BLaER1 (cell line): ENCODE measurements at regions not wholly inside any gene's neighbourhood (a gene's known extent, or its start where the extent isn't known, plus 50 kb on each side); places are given as distances from the start of the nearest gene placed in this dataset.

ENCODE experiments used
- H3K27ac ChIP-seq: shearing (Covaris generic); formaldehyde crosslinking; 2 replicates; pipeline ENCODE4 v1.8.1; 2022
- H3K27me3 ChIP-seq: shearing (Covaris generic); formaldehyde crosslinking; 2 replicates; pipeline ENCODE4 v1.8.1; 2022
- H3K36me3 ChIP-seq: shearing (Covaris generic); formaldehyde crosslinking; 2 replicates; pipeline ENCODE4 v1.8.1; 2022
- H3K4me1 ChIP-seq: shearing (Covaris generic); formaldehyde crosslinking; 2 replicates; pipeline ENCODE4 v1.8.1; 2022
- H3K4me2 ChIP-seq: shearing (Covaris generic); formaldehyde crosslinking; 2 replicates; pipeline ENCODE4 v1.8.1; 2022
- H3K4me3 ChIP-seq: shearing (Covaris generic); formaldehyde crosslinking; 2 replicates; pipeline ENCODE4 v1.8.1; 2022
- H3K9ac ChIP-seq: shearing (Covaris generic); formaldehyde crosslinking; 2 replicates; pipeline ENCODE4 v1.8.1; 2022
- H3K9me3 ChIP-seq: shearing (Covaris generic); formaldehyde crosslinking; 2 replicates; pipeline ENCODE4 v1.8.1; 2022
- H4K20me1 ChIP-seq: shearing (Covaris generic); formaldehyde crosslinking; 2 replicates; pipeline ENCODE4 v1.8.1; 2022
- Cebpa-rat ChIP-seq: shearing (Covaris generic); IDR thresholded peaks from 2 replicates; pipeline ENCODE4 v1.8.1; 2022

DNA sequence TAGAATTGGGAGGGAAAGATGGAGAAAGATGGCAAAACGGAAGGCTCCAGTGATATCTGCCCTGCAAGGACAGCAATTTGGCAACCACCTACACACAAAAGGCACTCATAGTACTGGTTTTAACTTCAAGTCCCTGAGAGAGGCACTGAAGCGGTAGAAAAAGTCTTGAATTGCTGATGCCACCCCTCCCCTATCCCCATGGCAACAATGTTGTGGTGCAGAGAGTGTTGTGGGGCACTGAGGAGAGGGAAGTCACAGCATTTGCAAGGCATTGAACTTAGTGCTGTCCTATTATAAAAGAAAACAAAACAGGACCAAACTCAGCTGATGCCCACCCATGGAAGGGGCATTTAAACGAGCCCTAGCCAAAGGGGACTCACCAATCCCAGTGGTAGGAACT lies 343.7 kb downstream of the HAO1 start:
- no peaks in the 10 kb centered on the region for H4K20me1 ChIP-seq
- H3K36me3 ChIP-seq, result no peaks in the 10 kb centered on the region
- no peak overlapping the region for H3K27ac ChIP-seq
- H3K9ac ChIP-seq, result no peak overlapping the region
- peaks cover 21% of the 10 kb centered on the region for H3K4me1 ChIP-seq
- H3K4me2 ChIP-seq, result peak overlapping the region; percentile 57
- H3K4me3 ChIP-seq, result no peak overlapping the region
- no peaks in the 10 kb centered on the region for H3K27me3 ChIP-seq
- H3K9me3 ChIP-seq, result peaks cover 10% of the 10 kb centered on the region
- no peak for TF ChIP-seq Cebpa-rat

DNA sequence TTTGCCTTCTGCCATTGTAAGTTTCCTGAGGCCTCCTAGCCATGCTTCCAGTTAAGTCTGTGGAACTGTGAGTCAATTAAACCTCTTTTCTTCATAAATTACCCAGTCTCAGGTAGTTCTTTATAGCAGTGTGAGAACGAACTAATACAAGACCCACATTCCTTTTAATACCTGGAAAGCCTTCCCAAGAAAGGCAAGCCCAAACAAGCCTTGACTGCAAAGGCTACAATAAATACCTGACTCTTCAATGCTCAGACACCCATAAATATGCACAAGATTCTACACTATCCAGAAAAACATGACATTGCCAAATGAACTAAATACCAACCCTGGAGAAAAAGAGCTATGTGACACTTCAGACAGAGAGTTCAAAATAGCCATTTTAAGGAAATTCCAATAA lies 338.8 kb downstream of the HAO1 start:
- Histone ChIP-seq H4K20me1 (no peaks in the 10 kb centered on the region), H3K4me2 (no peak overlapping the region), H3K27ac (no peak overlapping the region), H3K36me3 (no peaks in the 10 kb centered on the region), H3K27me3 (no peaks in the 10 kb centered on the region), H3K4me3 (no peak overlapping the region), H3K9me3 (no peaks in the 10 kb centered on the region), H3K9ac (no peak overlapping the region), H3K4me1 (peaks cover 20% of the 10 kb centered on the region)
- no peak for TF ChIP-seq Cebpa-rat

- no peak overlapping the region for H3K4me3 ChIP-seq
- H3K4me1 ChIP-seq, result no peaks in the 10 kb centered on the region
- H3K4me2 ChIP-seq, result no peak overlapping the region
- no peaks in the 10 kb centered on the region for H3K27me3 ChIP-seq
- no peak overlapping the region for H3K27ac ChIP-seq
- no peaks in the 10 kb centered on the region for H4K20me1 ChIP-seq
- no peak for TF ChIP-seq Cebpa-rat
- H3K36me3 ChIP-seq, result no peaks in the 10 kb centered on the region
- H3K9ac ChIP-seq, result no peak overlapping the region
- no peaks in the 10 kb centered on the region for H3K9me3 ChIP-seq
Measured at GRCh38 chr20:7606941-7607340, 333.3 kb downstream of the HAO1 start.

GRCh38 chr20:7608250-7608649 lies 332.0 kb downstream of the HAO1 start:
- no peak for TF ChIP-seq Cebpa-rat
- H3K4me3 ChIP-seq, result no peak overlapping the region
- no peaks in the 10 kb centered on the region for H3K36me3 ChIP-seq
- no peak overlapping the region for H3K27ac ChIP-seq
- no peaks in the 10 kb centered on the region for H3K4me1 ChIP-seq
- no peaks in the 10 kb centered on the region for H3K27me3 ChIP-seq
- H3K9ac ChIP-seq, result no peak overlapping the region
- no peak overlapping the region for H3K4me2 ChIP-seq
- no peaks in the 10 kb centered on the region for H3K9me3 ChIP-seq
- H4K20me1 ChIP-seq, result no peaks in the 10 kb centered on the region

DNA sequence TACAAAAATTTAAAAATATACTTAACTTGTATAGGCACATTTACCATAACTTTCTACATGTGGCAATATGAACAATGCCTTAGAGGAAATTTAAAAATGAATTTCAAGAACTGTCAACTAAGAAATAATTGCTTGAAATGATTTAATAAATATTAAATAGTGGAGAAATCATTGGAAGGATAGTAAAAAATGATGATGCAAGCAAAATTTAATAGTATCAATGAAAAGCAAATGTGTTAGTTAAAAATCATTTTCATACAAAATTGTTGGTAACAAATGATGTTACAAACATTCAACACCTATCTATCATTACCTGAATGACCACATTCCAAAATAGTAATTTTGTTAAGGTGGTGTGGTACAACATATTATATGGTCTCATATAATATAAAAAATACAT lies 331.0 kb downstream of the HAO1 start:
- H3K36me3 ChIP-seq, result no peaks in the 10 kb centered on the region
- no peaks in the 10 kb centered on the region for H4K20me1 ChIP-seq
- no peak overlapping the region for H3K4me3 ChIP-seq
- no peak overlapping the region for H3K4me2 ChIP-seq
- no peaks in the 10 kb centered on the region for H3K9me3 ChIP-seq
- H3K4me1 ChIP-seq, result no peaks in the 10 kb centered on the region
- H3K27me3 ChIP-seq, result no peaks in the 10 kb centered on the region
- no peak overlapping the region for H3K9ac ChIP-seq
- TF ChIP-seq Cebpa-rat, result no peak
- H3K27ac ChIP-seq, result no peak overlapping the region

DNA sequence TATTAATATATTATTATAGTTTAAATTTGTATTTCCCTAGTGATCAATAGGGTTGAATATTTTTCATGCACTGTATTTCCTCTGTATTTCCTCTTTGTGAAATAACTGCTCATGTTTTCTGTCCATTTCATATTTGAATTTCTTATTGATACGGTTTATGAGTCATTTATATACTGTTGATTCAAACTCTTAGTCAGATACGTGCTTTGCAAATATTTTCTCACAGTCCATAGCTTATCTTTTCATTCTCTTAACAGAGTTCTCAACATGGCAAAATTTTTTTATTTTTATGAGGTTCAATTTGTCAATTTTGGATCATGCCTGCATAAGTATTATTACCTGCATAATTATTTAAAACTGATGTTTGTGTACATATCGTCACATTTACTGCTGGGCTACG lies 329.6 kb downstream of the HAO1 start:
- H3K4me1 ChIP-seq, result no peaks in the 10 kb centered on the region
- no peaks in the 10 kb centered on the region for H4K20me1 ChIP-seq
- no peak for TF ChIP-seq Cebpa-rat
- H3K9ac ChIP-seq, result no peak overlapping the region
- H3K9me3 ChIP-seq, result no peaks in the 10 kb centered on the region
- no peak overlapping the region for H3K27ac ChIP-seq
- no peak overlapping the region for H3K4me2 ChIP-seq
- H3K27me3 ChIP-seq, result no peaks in the 10 kb centered on the region
- H3K36me3 ChIP-seq, result no peaks in the 10 kb centered on the region
- H3K4me3 ChIP-seq, result no peak overlapping the region

- Histone ChIP-seq H3K4me3 (no peak overlapping the region), H3K9ac (no peak overlapping the region), H3K27me3 (no peaks in the 10 kb centered on the region), H3K9me3 (peaks cover 14% of the 10 kb centered on the region), H4K20me1 (no peaks in the 10 kb centered on the region), H3K4me1 (no peaks in the 10 kb centered on the region), H3K27ac (no peak overlapping the region), H3K36me3 (no peaks in the 10 kb centered on the region), H3K4me2 (no peak overlapping the region)
- no peak for TF ChIP-seq Cebpa-rat
Measured at GRCh38 chr20:7617797-7618196, 322.5 kb downstream of the HAO1 start.

DNA sequence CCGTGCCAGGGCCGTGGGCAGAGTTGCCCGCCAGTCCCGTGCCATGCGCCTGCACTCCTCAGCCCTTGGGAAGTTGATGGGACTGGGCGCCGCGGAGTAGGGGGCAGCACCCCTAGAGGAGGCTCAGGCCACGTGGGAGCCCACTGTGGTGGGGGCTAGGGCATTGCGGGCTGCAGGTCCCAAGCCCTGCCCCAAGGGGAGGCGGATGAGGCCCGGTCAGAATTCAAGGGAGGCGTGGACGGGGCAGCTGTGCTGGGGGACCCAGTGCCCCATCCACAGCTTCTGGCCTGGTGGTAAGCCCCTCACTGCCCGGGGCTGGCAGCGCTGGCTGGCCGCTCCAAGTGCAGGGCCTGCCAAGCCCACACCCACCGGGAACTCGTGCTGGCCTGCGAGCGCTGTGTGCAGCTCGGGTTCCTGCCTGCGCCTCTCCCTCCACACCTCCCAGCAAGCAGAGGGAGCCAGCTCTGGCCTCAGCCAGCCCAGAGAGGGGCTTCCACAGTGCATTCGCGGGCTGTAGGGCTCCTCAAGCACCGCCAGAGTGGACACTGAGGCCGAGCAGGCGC lies 317.8 kb downstream of the HAO1 start:
- no peaks in the 10 kb centered on the region for H3K36me3 ChIP-seq
- no peaks in the 10 kb centered on the region for H3K27me3 ChIP-seq
- H3K9me3 ChIP-seq, result peaks cover 15% of the 10 kb centered on the region
- no peak overlapping the region for H3K9ac ChIP-seq
- H3K4me2 ChIP-seq, result no peak overlapping the region
- no peak for TF ChIP-seq Cebpa-rat
- H3K4me1 ChIP-seq, result no peaks in the 10 kb centered on the region
- no peak overlapping the region for H3K27ac ChIP-seq
- H3K4me3 ChIP-seq, result no peak overlapping the region
- H4K20me1 ChIP-seq, result no peaks in the 10 kb centered on the region

- Histone ChIP-seq H3K27ac (no peak overlapping the region), H3K27me3 (no peaks in the 10 kb centered on the region), H3K4me3 (no peak overlapping the region), H3K9me3 (peaks cover 15% of the 10 kb centered on the region), H3K4me1 (no peaks in the 10 kb centered on the region), H3K36me3 (no peaks in the 10 kb centered on the region), H3K4me2 (no peak overlapping the region), H3K9ac (no peak overlapping the region), H4K20me1 (no peaks in the 10 kb centered on the region)
- TF ChIP-seq Cebpa-rat, result no peak
Measured at GRCh38 chr20:7624886-7625285, 315.4 kb downstream of the HAO1 start.

GRCh38 chr20:7627734-7628663 lies 312.3 kb downstream of the HAO1 start:
- Histone ChIP-seq H3K4me3 (no peak overlapping the region), H3K4me1 (no peaks in the 10 kb centered on the region), H3K27ac (no peak overlapping the region), H3K9me3 (no peaks in the 10 kb centered on the region), H3K9ac (no peak overlapping the region), H3K27me3 (no peaks in the 10 kb centered on the region), H3K36me3 (no peaks in the 10 kb centered on the region), H4K20me1 (no peaks in the 10 kb centered on the region), H3K4me2 (no peak overlapping the region)
- TF ChIP-seq Cebpa-rat, result no peak
